ENCODE measurements at regions not wholly inside any gene's neighbourhood (a gene's known extent, or its start where the extent isn't known, plus 50 kb on each side); places are given as distances from the start of the nearest gene placed in this dataset.

DNA sequence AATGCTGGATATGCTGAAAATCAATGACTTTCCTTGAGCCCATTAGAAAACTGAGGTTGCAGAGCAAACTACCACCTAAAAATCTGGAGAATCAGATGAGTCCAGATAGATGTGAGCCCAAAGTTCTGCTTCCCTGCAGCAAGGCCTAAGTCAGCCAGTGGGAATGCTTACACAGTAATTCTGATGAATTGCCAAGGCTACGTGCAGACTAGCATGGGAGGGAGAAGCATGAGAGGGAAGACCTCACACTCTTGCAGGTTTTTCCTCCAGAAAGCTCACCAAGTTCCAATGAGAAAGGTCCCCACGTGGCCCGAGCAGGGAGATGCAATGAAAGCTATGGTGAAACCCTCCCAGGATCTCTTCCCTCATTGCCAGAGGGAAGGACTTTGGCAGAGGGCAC, 104.8 kb upstream of the SIRPA start:
- Histone ChIP-seq H2AFZ (replicated peaks; ENCODE audit: low read length, poor library complexity) (no peak overlapping the region), H2BK120ac (ENCODE audit: low read depth, low read length) (no peak overlapping the region), H3K36me3 (ENCODE audit: control insufficient read depth, insufficient read depth, low read length) (no peaks in the 10 kb centered on the region), H3K27me3 (ENCODE audit: control insufficient read depth, insufficient read depth, low read length) (peaks cover 50% of the 10 kb centered on the region), H2AK5ac (ENCODE audit: low read depth, low read length) (no peak overlapping the region), H2AK9ac (replicated peaks; ENCODE audit: low read depth, low read length, poor library complexity) (no peak overlapping the region), H3K79me1 (ENCODE audit: low read depth in 1 of 2, low read length in 2 of 2) (no peaks in the 10 kb centered on the region), H3K4me1 (ENCODE audit: control insufficient read depth, insufficient read depth, low read length) (no peaks in the 10 kb centered on the region), H4K5ac (ENCODE audit: low read depth, low read length) (no peak overlapping the region), H3K9ac (ENCODE audit: low read depth, low read length) (no peak overlapping the region), H2BK15ac (ENCODE audit: low read depth, low read length) (no peak overlapping the region), H4K8ac (ENCODE audit: low read depth in 2 of 2, low read length in 2 of 2) (no peak overlapping the region; a peak in 1 of 4 replicates), H2BK5ac (ENCODE audit: low read depth, low read length, poor library complexity, severe bottlenecking) (no peak overlapping the region), H3K4ac (ENCODE audit: low read depth, low read length) (no peak overlapping the region), H2BK20ac (ENCODE audit: low read depth, low read length) (no peak overlapping the region), H4K91ac (ENCODE audit: insufficient read depth, low read depth, low read length) (no peak overlapping the region), H3K4me3 (ENCODE audit: insufficient read depth, low read depth, low read length) (no peak overlapping the region), H3K56ac (ENCODE audit: extremely low read depth, insufficient read depth, low read length) (no peak overlapping the region), H3K9me3 (ENCODE audit: control insufficient read depth, insufficient read depth, low read length) (no peaks in the 10 kb centered on the region), H3K9me1 (ENCODE audit: insufficient read depth, low read length) (no peaks in the 10 kb centered on the region), H4K20me1 (ENCODE audit: insufficient read depth, low read length) (no peaks in the 10 kb centered on the region), H3K23ac (ENCODE audit: low read depth, low read length) (no peak overlapping the region), H3K18ac (ENCODE audit: low read depth, low read length) (no peak overlapping the region; the same call in 1 of the 2 replicates), H3K4me2 (ENCODE audit: low read depth, low read length) (no peak overlapping the region), H3K27ac (ENCODE audit: insufficient read depth, low read length) (0 out of 2 replicates have a peak overlapping the region, but pooled peaks have one; percentile 13), H3K14ac (replicated peaks; ENCODE audit: low read depth, low read length) (no peak overlapping the region)
- in situ Hi-C loops (cut with MboI; ENCODE audit: low sequenced_read_pairs) = loop anchor here (10.0 kb wide), 2 partner anchors 174 to 384 kb away; no protein-coding TSS in a partner anchor
- DNase-seq = no peak
- no CpG with 5 or more reads among the region's 3 CpGs for WGBS, 2 experiments (ENCODE audit: extremely low coverage in 2 of 2, insufficient read length in 1 of 2)
- dilution Hi-C loops (cut with HindIII; ENCODE audit: low sequenced_read_pairs, unreplicated experiment) = no loop called here
- CTCF ChIA-PET = interaction anchor here (1.1 to 1.5 kb wide), 2 partner anchors 11 to 13 kb away, joined by 4 to 8 read pairs; no protein-coding TSS in a partner anchor
- no TSS peak for BruUV-seq (replicated peaks)
- POLR2A ChIA-PET (ENCODE audit: unreplicated experiment) = no interaction called here
- intact Hi-C loops (cut with micrococcal nuclease) = no loop called here
- TF ChIP-seq MXI1 (IDR thresholded peaks at IDR 0.05; ENCODE audit: borderline replicate concordance, low read depth, low read length) = no peak
- TF ChIP-seq CEBPB (IDR thresholded peaks at IDR 0.05; ENCODE audit: low read depth, low read length) = no peak
- TF ChIP-seq, protein P1, sequence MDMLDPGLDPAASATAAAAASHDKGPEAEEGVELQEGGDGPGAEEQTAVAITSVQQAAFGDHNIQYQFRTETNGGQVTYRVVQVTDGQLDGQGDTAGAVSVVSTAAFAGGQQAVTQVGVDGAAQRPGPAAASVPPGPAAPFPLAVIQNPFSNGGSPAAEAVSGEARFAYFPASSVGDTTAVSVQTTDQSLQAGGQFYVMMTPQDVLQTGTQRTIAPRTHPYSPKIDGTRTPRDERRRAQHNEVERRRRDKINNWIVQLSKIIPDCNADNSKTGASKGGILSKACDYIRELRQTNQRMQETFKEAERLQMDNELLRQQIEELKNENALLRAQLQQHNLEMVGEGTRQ (IDR thresholded peaks at IDR 0.05; ENCODE audit: low read depth, low read length) = peak; percentile 23; the same call in 1 of the 2 replicates
- no peak for ATAC-seq (ENCODE audit: low read depth)

Data from IMR-90 (cell line).